Large intestine (tissue), 3 donors: ENCODE measurements at regions not wholly inside any gene's neighbourhood (a gene's known extent, or its start where the extent isn't known, plus 50 kb on each side); places are given as distances from the start of the nearest gene placed in this dataset.

Experiments used
- DNase-seq, 2 donors: peaks; one replicate each; pipeline versions ENCODE4 v3.0.0 to v3.0.0-alpha.2; 2013
- H3K27ac ChIP-seq: one replicate; pipeline ENCODE4 v1.5.1; 2013; ENCODE audit warnings: low read length
- H3K27me3 ChIP-seq: 2 replicates; pipeline ENCODE4 v1.6.1; 2013; ENCODE audit warnings: low read length; ENCODE audit not compliant: control insufficient read depth, insufficient read depth
- H3K36me3 ChIP-seq: 2 replicates; pipeline ENCODE4 v1.6.1; 2013; ENCODE audit warnings: low read length; ENCODE audit not compliant: control insufficient read depth, insufficient read depth
- H3K4me1 ChIP-seq: one replicate; pipeline ENCODE4 v1.6.1; 2013; ENCODE audit warnings: low read length; ENCODE audit not compliant: control insufficient read depth, insufficient read depth
- H3K4me3 ChIP-seq: one replicate; pipeline ENCODE4 v1.5.1; 2013; ENCODE audit warnings: low read length
- H3K9me3 ChIP-seq: one replicate; pipeline ENCODE4 v1.6.1; 2013; ENCODE audit warnings: mild to moderate bottlenecking, low read depth, low read length, moderate library complexity; ENCODE audit not compliant: control insufficient read depth
- WGBS: methylation state at CpG from one replicate; pipeline ENCODE4 v1.1.5; 2013; ENCODE audit warnings: low lambda C conversion rate; ENCODE audit not compliant: insufficient coverage; 5-methylcytosine and 5-hydroxymethylcytosine counted together

GRCh38 chr13:33577007-33577406 lies 240.9 kb upstream of the RFC3 start:
- no peaks in the 10 kb centered on the region for H3K27me3 ChIP-seq
- no peak for DNase-seq
- no peaks in the 10 kb centered on the region for H3K36me3 ChIP-seq
- H3K9me3 ChIP-seq, result no peaks in the 10 kb centered on the region
- 50% methylated on average over 1 of the region's 2 CpGs for WGBS
- H3K4me1 ChIP-seq, result no peaks in the 10 kb centered on the region
- no peak overlapping the region for H3K4me3 ChIP-seq
- H3K27ac ChIP-seq, result no peak overlapping the region

GRCh38 chr13:33578786-33579185 lies 239.2 kb upstream of the RFC3 start:
- Histone ChIP-seq H3K9me3 (no peaks in the 10 kb centered on the region), H3K4me1 (no peaks in the 10 kb centered on the region), H3K27ac (no peak overlapping the region), H3K4me3 (no peak overlapping the region), H3K27me3 (no peaks in the 10 kb centered on the region), H3K36me3 (no peaks in the 10 kb centered on the region)
- DNase-seq, result no peak
- 75% methylated on average over 1 of the region's 2 CpGs for whole genome bisulfite sequencing

DNA sequence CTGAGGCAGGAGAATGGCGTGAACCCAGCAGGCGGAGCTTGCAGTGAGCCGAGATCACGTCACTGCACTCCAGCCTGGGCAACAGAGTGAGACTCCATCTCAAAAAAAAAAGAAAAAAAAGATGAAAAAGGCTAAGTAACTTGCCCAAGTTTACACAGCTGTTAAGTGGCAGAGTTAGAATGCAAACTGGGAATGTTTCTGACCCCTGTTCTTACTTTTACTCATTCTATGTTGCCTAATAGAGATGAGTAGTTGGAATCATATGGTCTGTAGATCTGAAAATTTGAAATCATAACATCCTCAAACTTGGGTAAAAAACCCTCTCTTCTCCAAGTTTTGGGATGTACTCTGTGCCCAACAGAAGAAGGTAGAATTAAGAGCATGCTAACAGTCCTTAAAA lies 235.8 kb upstream of the RFC3 start:
- Histone ChIP-seq H3K9me3 (no peaks in the 10 kb centered on the region), H3K4me3 (no peak overlapping the region), H3K4me1 (no peaks in the 10 kb centered on the region), H3K36me3 (no peaks in the 10 kb centered on the region), H3K27ac (no peak overlapping the region), H3K27me3 (no peaks in the 10 kb centered on the region)
- no CpG with 5 or more reads among the region's 4 CpGs for WGBS
- no peak for DNase-seq

DNA sequence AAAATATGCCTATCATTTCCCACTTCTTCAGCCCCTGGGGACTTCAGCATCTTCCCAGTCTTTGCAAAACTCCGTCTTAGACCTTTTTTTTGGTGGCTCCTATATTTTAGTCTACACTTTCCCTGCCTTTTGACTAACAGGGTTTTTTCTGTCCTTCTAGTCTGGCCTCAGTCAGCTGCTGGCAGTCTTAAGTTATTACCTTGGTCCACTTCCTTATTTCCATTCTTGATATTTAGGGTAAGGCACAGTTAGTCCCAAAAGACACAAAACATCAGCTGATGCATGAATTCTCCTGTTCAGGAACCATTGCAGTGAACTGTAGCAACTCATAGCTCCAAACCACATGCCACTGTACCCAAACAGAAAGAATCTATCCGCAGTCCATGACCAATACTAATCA lies 234.6 kb upstream of the RFC3 start:
- H3K27me3 ChIP-seq, result no peaks in the 10 kb centered on the region
- no peaks in the 10 kb centered on the region for H3K9me3 ChIP-seq
- no peak overlapping the region for H3K27ac ChIP-seq
- no peaks in the 10 kb centered on the region for H3K36me3 ChIP-seq
- H3K4me3 ChIP-seq, result no peak overlapping the region
- WGBS, result 80% methylated on average over 1 of the region's 2 CpGs
- DNase-seq, result no peak
- no peaks in the 10 kb centered on the region for H3K4me1 ChIP-seq

DNA sequence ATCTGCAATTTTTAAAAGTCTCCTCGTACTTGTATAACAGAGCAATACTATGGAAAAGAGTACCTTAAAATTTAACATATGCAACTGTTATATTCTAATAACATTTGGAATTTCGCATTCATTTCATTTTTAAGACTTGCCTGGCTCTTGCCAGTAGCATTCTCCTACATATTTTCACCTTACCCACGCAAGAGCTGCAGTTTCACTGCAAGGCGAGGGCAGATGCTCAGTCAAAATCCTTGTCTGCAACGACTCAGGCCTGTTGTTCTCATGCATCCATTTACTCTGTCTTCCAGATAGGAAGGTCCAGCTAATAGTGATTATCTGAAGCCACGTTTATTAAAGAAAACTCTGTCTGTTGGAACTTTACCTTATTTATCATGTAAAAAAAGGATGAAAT lies 227.0 kb upstream of the RFC3 start:
- no peak overlapping the region for H3K27ac ChIP-seq
- no peaks in the 10 kb centered on the region for H3K36me3 ChIP-seq
- H3K4me1 ChIP-seq, result no peaks in the 10 kb centered on the region
- H3K4me3 ChIP-seq, result no peak overlapping the region
- WGBS, result 100% methylated on average over 2 of the region's 6 CpGs
- no peaks in the 10 kb centered on the region for H3K9me3 ChIP-seq
- DNase-seq, result no peak
- no peaks in the 10 kb centered on the region for H3K27me3 ChIP-seq

DNA sequence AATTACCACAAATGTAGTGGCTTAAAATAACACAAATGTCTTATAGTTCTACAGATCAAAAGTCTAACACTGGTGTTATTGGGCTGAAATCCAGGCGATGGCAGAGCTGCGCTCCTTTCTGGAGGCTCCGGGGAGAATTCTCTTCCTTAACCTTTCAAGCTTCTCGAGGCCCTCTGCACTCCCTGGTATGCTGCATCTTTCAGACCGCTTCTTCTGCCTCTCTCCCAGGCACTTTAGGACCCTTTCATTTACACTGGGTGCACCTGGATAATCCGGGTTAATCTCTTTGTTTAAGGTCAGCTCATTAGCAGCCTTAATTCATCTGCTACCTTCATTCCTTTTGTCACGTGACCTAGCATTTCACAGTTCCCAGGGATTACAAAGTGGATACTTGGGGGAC lies 211.3 kb upstream of the RFC3 start:
- peak in 1 of 2 donors; percentile 36 for DNase-seq

GRCh38 chr13:33610438-33611120 lies 207.4 kb upstream of the RFC3 start:
- Histone ChIP-seq H3K27ac (no peak overlapping the region), H3K36me3 (no peaks in the 10 kb centered on the region), H3K4me3 (no peak overlapping the region), H3K27me3 (no peaks in the 10 kb centered on the region), H3K4me1 (peaks cover 3% of the 10 kb centered on the region), H3K9me3 (peaks cover 3% of the 10 kb centered on the region)
- no peak for DNase-seq
- 80% methylated on average over 1 of the region's 27 CpGs for WGBS

More for the DNA sequence above, 211.3 kb upstream of the RFC3 start:
- Histone ChIP-seq H3K36me3 (no peaks in the 10 kb centered on the region), H3K9me3 (peaks cover 3% of the 10 kb centered on the region), H3K4me3 (no peak overlapping the region), H3K4me1 (peaks cover 3% of the 10 kb centered on the region), H3K27me3 (no peaks in the 10 kb centered on the region), H3K27ac (no peak overlapping the region)
- 10% methylated on average over 2 of the region's 7 CpGs for WGBS

DNA sequence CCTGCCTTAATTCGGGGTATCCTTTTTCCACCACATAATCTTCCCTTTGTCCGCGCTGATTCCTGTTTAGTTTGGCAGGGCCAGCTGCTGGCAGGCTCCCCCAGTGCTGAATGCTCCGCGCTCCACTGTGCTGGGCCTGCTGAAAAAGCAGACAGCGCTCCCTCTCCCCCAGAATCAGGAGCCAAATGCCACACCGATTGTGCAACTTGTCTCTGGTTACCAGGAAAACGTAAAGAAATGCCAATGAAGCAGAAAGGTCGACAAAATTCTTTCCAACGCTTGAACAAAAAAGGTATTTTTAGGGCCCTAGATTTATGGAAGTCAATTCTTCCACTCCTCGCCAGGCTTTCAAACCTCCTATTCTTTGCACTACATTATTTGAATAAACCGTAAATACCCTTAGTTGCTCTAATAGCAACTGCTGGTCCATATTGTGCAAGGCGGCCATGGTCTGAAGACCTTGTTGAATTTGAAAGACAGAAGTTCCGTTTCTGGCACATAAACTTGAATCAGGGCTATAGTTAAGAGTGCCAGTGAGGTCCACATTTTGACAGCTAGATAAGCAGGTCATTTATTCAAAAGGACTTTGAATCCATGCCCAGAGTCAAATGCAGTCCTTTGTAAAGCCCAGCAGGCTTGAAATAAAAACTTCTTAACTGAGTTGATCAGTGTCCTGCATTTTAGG lies 206.7 kb upstream of the RFC3 start:
- Histone ChIP-seq H3K36me3 (no peaks in the 10 kb centered on the region), H3K9me3 (peaks cover 3% of the 10 kb centered on the region), H3K4me1 (peaks cover 3% of the 10 kb centered on the region), H3K4me3 (no peak overlapping the region), H3K27ac (no peak overlapping the region), H3K27me3 (no peaks in the 10 kb centered on the region)
- peak in 1 of 2 donors; percentile 38 for DNase-seq
- 90% methylated on average over 2 of the region's 14 CpGs for WGBS

GRCh38 chr13:33612641-33613638 lies 205.0 kb upstream of the RFC3 start:
- H3K27me3 ChIP-seq, result no peaks in the 10 kb centered on the region
- H3K9me3 ChIP-seq, result peaks cover 3% of the 10 kb centered on the region
- no peak overlapping the region for H3K27ac ChIP-seq
- H3K36me3 ChIP-seq, result no peaks in the 10 kb centered on the region
- H3K4me1 ChIP-seq, result peaks cover 3% of the 10 kb centered on the region
- no peak for DNase-seq
- no peak overlapping the region for H3K4me3 ChIP-seq
- WGBS, result no CpG with 5 or more reads among the region's 4 CpGs

DNA sequence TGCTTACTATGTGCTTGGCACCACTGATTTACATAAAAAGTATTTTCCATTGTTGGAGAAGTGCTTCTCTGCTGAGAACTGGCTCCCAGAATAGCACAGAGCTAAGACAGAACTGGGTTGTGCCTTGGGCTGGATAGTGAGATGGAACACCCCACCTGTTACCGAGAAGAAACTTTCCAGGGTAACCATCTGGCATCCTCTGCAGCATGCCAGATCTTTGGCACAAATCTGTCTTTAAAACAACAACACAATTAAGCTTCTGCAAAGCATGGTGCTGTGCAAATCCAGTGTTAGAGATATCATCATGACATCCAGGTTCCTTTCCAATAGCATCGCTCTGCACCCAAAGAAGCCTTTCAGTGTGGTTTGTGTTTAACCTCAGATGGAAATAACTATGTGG lies 202.5 kb upstream of the RFC3 start:
- DNase-seq, result no peak
- no peaks in the 10 kb centered on the region for H3K36me3 ChIP-seq
- peaks cover 3% of the 10 kb centered on the region for H3K4me1 ChIP-seq
- H3K9me3 ChIP-seq, result peaks cover 3% of the 10 kb centered on the region
- H3K27me3 ChIP-seq, result no peaks in the 10 kb centered on the region
- no CpG with 5 or more reads among the region's 2 CpGs for WGBS
- H3K4me3 ChIP-seq, result no peak overlapping the region
- no peak overlapping the region for H3K27ac ChIP-seq
